Vagina (tissue), 2 donors: ENCODE measurements at regions not wholly inside any gene's neighbourhood (a gene's known extent, or its start where the extent isn't known, plus 50 kb on each side); places are given as distances from the start of the nearest gene placed in this dataset.

ENCODE experiments used
- CTCF ChIP-seq, 3 experiments: fragments of 450-650 bp in 2 of 3; fragments of 200-600 bp in 1 of 3; sonication (generic) in 1 of 3; IDR thresholded peaks; one replicate each; pipeline ENCODE4 v1.5.1; 2017 to 2019; ENCODE audit warnings: antibody characterized with exemption in 3 of 3, mild to moderate bottlenecking in 2 of 3, moderate library complexity in 2 of 3
- POLR2A ChIP-seq, 2 donors: fragments of 450-650 bp; IDR thresholded peaks; one replicate each; pipeline ENCODE4 v1.6.1; 2017; ENCODE audit warnings: antibody characterized with exemption in 2 of 2, mild to moderate bottlenecking in 2 of 2, moderate library complexity in 2 of 2
- POLR2AphosphoS5 ChIP-seq, 2 donors: sonication (generic); formaldehyde crosslinking; IDR thresholded peaks; one replicate each; pipeline ENCODE4 v1.9.0; 2017; ENCODE audit warnings: antibody characterized with exemption in 2 of 2, mild to moderate bottlenecking in 2 of 2, low read depth in 1 of 2; ENCODE audit not compliant: insufficient read depth in 1 of 2

GRCh38 chr9:27628311-27628710 lies 55.0 kb upstream of the C9orf72 start:
- TF ChIP-seq CTCF (IDR thresholded peaks at IDR 0.05): no peak
- no peak for TF ChIP-seq POLR2AphosphoS5 (IDR thresholded peaks at IDR 0.05; ENCODE audit: insufficient read depth in 1 of 2, low read depth in 1 of 2)
- TF ChIP-seq POLR2A (IDR thresholded peaks at IDR 0.05): no peak
